ENCODE measurements at regions not wholly inside any gene's neighbourhood (a gene's known extent, or its start where the extent isn't known, plus 50 kb on each side); places are given as distances from the start of the nearest gene placed in this dataset.
"Not testable (repeated sequence)": the region's sequence is repeated elsewhere in the genome, so short reads cannot be mapped to it uniquely, and the experiment has no call there.

DNA sequence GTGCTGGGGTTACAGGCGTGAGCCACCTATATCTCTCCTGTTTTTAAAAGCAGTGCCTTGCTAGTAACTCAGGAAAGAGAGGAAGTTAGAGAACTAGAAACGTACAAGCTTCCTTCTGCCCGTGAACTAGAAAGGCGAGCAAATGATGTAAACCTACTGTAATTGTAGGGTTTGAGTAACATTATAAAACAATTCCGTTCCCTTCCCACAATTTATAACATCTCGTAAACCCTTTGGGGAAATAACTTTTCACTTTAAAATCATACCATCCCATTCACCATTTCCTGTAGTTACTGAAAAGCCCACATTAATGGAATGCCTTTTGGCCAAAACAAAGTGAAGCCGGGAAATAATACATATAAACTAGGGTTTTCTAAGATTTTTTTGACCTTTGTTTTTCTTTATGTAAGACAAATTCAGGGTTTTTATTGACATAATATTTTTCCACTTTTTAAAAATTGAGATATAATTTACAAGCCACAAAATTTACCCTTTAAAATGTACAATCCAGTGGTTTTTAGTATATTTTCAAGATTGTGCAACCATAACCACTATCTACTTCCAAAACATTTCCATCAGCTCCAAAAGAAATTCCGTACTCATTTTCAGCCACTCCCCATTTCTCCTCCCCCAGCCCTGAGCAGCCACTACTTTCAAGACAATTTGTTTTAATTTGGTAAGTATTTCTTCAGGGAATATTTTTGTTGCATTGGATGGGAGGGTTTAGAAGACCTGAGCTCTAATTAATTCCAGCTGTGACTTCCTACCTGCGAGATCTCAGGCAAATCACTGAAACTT, 175.1 kb upstream of the PDE10A start:
- 67% methylated on average over 1 of the region's 9 CpGs for WGBS (ENCODE audit: insufficient coverage)
- peaks cover 3 to 26% (median 6%) of the 10 kb centered on the region in 3 donors for H3K27me3 Mint-ChIP-seq (ENCODE audit: low read depth in 3 of 3)

DNA sequence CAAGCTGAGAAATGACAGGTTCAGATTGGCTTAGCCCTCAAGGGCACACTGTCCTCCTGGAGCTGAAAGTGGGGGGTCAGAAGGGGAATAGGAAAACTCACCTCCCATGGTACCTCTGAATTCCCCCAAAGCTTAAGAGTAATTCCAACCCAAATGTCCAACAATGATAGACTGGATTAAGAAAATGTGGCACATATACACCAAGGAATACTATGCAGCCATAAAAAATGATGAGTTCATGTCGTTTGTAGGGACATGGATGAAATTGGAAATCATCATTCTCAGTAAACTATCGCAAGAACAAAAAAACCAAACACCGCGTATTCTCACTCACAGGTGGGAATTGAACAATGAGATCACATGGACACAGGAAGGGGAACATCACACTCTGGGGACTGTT, 173.6 kb upstream of the PDE10A start:
- H3K4me3 Mint-ChIP-seq; H3K9ac ChIP-seq (ENCODE audit: insufficient read depth, low read length, poor library complexity, severe bottlenecking); H4K20me1 ChIP-seq (ENCODE audit: insufficient read depth, low read length); H3K36me3 ChIP-seq (replicated peaks in 1 of 2; ENCODE audit: control insufficient read depth in 1 of 2, insufficient read depth in 2 of 2, low read length in 2 of 2); H3K27me3 ChIP-seq (ENCODE audit: control insufficient read depth in 2 of 2, insufficient read depth in 2 of 2, low read length in 2 of 2); H3K9me3 ChIP-seq (replicated peaks in 1 of 2; ENCODE audit: control insufficient read depth in 1 of 2, insufficient read depth in 1 of 2, low read length in 2 of 2); H3K27ac Mint-ChIP-seq; H3K36me3 Mint-ChIP-seq; intact Hi-C loops (cut with micrococcal nuclease); H3K4me1 ChIP-seq (ENCODE audit: control insufficient read depth in 1 of 2, insufficient read depth in 2 of 2, low read length in 2 of 2); H3K79me2 ChIP-seq (ENCODE audit: insufficient read depth, low read length); DNase-seq; H3K4me2 ChIP-seq (replicated peaks; ENCODE audit: extremely low read depth, low read length, poor library complexity, severe bottlenecking); H2AFZ ChIP-seq (ENCODE audit: insufficient read depth, low read depth, low read length, poor library complexity, severe bottlenecking); H3K4me1 Mint-ChIP-seq; H3K27ac ChIP-seq (ENCODE audit: low read depth in 1 of 2, low read length in 2 of 2); H3K9me3 Mint-ChIP-seq; H3K4me3 ChIP-seq (replicated peaks in 1 of 3; ENCODE audit: low read depth in 2 of 3, low read length in 3 of 3): not testable (repeated sequence)
- peaks cover 5 to 26% (median 12%) of the 10 kb centered on the region in 3 donors for H3K27me3 Mint-ChIP-seq (ENCODE audit: low read depth in 3 of 3)
- WGBS (ENCODE audit: insufficient coverage) = no CpG with 5 or more reads among the region's 4 CpGs

More for the DNA sequence above, 175.1 kb upstream of the PDE10A start:
- Mint-ChIP-seq H3K9me3 (peaks cover 0 to 4% (median 0%) of the 10 kb centered on the region in 7 donors), H3K4me1 (no peaks in the 10 kb centered on the region), H3K4me3 (no peak overlapping the region), H3K36me3 (no peaks in the 10 kb centered on the region), H3K27ac (no peak overlapping the region)
- no peak for TF ChIP-seq CTCF (IDR thresholded peaks at IDR 0.05)
- no peak overlapping the region for H3K4me3 ChIP-seq (replicated peaks in 1 of 3; ENCODE audit: low read depth in 2 of 3, low read length in 3 of 3)
- no peaks in the 10 kb centered on the region for H3K9me3 ChIP-seq (replicated peaks in 1 of 2; ENCODE audit: control insufficient read depth in 1 of 2, insufficient read depth in 1 of 2, low read length in 2 of 2)
- H3K79me2 ChIP-seq (ENCODE audit: insufficient read depth, low read length) = no peaks in the 10 kb centered on the region
- DNase-seq = no peak
- no peak overlapping the region for H2AFZ ChIP-seq (ENCODE audit: insufficient read depth, low read depth, low read length, poor library complexity, severe bottlenecking)
- no peaks in the 10 kb centered on the region for H3K4me1 ChIP-seq (ENCODE audit: control insufficient read depth in 1 of 2, insufficient read depth in 2 of 2, low read length in 2 of 2)
- no peak overlapping the region for H3K4me2 ChIP-seq (replicated peaks; ENCODE audit: extremely low read depth, low read length, poor library complexity, severe bottlenecking)
- H4K20me1 ChIP-seq (ENCODE audit: insufficient read depth, low read length) = no peaks in the 10 kb centered on the region
- H3K27me3 ChIP-seq (ENCODE audit: control insufficient read depth in 2 of 2, insufficient read depth in 2 of 2, low read length in 2 of 2) = peaks cover 0 to 4% of the 10 kb centered on the region in 2 donors
- H3K9ac ChIP-seq (ENCODE audit: insufficient read depth, low read length, poor library complexity, severe bottlenecking) = no peak overlapping the region
- intact Hi-C loops (cut with micrococcal nuclease) = no loop called here
- no peak overlapping the region for H3K27ac ChIP-seq (ENCODE audit: low read depth in 1 of 2, low read length in 2 of 2)
- H3K36me3 ChIP-seq (replicated peaks in 1 of 2; ENCODE audit: control insufficient read depth in 1 of 2, insufficient read depth in 2 of 2, low read length in 2 of 2) = no peaks in the 10 kb centered on the region
